GM12878 (cell line): ENCODE measurements at regions not wholly inside any gene's neighbourhood (a gene's known extent, or its start where the extent isn't known, plus 50 kb on each side); places are given as distances from the start of the nearest gene placed in this dataset.

Source experiments
- ATAC-seq: fragments of 200-7000 bp; cut with Tn5 transposase; 3 replicates; pipeline ENCODE4 v1.9.1; 2020; ENCODE audit warnings: mild to moderate bottlenecking, moderate library complexity
- BruUV-seq: library from RNA; stranded (reverse); fragments of 400-500 nt; replicated peaks from 2 replicates; lab custom pipeline; 2021; lab: Mats Ljungman, UMichigan
- CTCF ChIA-PET: fragments of 300-600 bp; sonication (Branson Sonifier 250); formaldehyde crosslinking; extraction: SDS; loops from one replicate; lab custom pipeline; 2021; ENCODE audit warnings: inconsistent platforms; lab: Yijun Ruan, JAX
- POLR2A ChIA-PET: fragments of 350-600 bp; formaldehyde crosslinking; extraction: SDS; loops from one replicate; lab custom pipeline; 2021; ENCODE audit warnings: inconsistent platforms; lab: Charles Lee
- RAD21 ChIA-PET: fragments of 300-600 bp; sonication (Branson Sonifier 250); formaldehyde crosslinking; loops from one replicate; lab custom pipeline; 2023; ENCODE audit warnings: antibody characterized with exemption; ENCODE audit not compliant: unreplicated experiment; lab: Charles Lee
- SMC1A ChIA-PET: fragments of 300-600 bp; sonication (Branson Sonifier 250); formaldehyde crosslinking; loops from one replicate; lab custom pipeline; 2023; ENCODE audit not compliant: unreplicated experiment, uncharacterized antibody; lab: Charles Lee
- DNase-seq: peaks from one replicate; pipeline ENCODE4 v3.0.0-alpha.2; 2011; ENCODE audit warnings: low read depth, low spot score
- FAIRE-seq: peaks from 3 replicates; lab custom pipeline; 2011; peaks lifted over from hg19 to GRCh38; lab: Jason Lieb, UNC
- H2AFZ ChIP-seq: 2 replicates; pipeline ENCODE4 v1.6.0; 2011; ENCODE audit warnings: low read depth, low read length, control low read depth; ENCODE audit not compliant: control insufficient read depth
- H3K27ac ChIP-seq: 2 replicates; pipeline ENCODE4 v1.5.1; 2011; ENCODE audit warnings: control low read depth; ENCODE audit not compliant: control insufficient read depth, insufficient read depth
- H3K27me3 ChIP-seq, 2 experiments: replicated peaks in 1 of 2; 2 replicates each; pipeline versions ENCODE4 v1.6.0 to v1.6.1; 2011; ENCODE audit warnings: low read length in 1 of 2; ENCODE audit not compliant: control insufficient read depth in 2 of 2, insufficient read depth in 2 of 2
- H3K36me3 ChIP-seq, 2 experiments: 2 replicates each; pipeline ENCODE4 v1.5.1; 2011; ENCODE audit warnings: low read length in 1 of 2; ENCODE audit not compliant: control insufficient read depth in 2 of 2, insufficient read depth in 2 of 2
- H3K4me1 ChIP-seq: 2 replicates; pipeline ENCODE4 v1.6.1; 2011; ENCODE audit warnings: mild to moderate bottlenecking, low read length, moderate library complexity, mixed read lengths; ENCODE audit not compliant: control insufficient read depth, insufficient read depth
- H3K4me2 ChIP-seq: 2 replicates; pipeline ENCODE4 v1.6.0; 2011; ENCODE audit warnings: control low read depth; ENCODE audit not compliant: control insufficient read depth, insufficient read depth
- H3K4me3 ChIP-seq: fragments of 200-600 bp; sonication (generic); 2 replicates; pipeline ENCODE4 v1.5.1; 2016
- H3K79me2 ChIP-seq: 2 replicates; pipeline ENCODE4 v1.6.0; 2011; ENCODE audit warnings: low read length; ENCODE audit not compliant: control insufficient read depth, insufficient read depth
- H3K9ac ChIP-seq: 2 replicates; pipeline ENCODE4 v1.8.0; 2011; ENCODE audit warnings: low read length, control low read depth, mixed read lengths; ENCODE audit not compliant: control insufficient read depth, insufficient read depth
- H3K9me3 ChIP-seq: replicated peaks from 3 replicates; pipeline ENCODE4 v1.5.1; 2011; ENCODE audit warnings: mild to moderate bottlenecking, low read length; ENCODE audit not compliant: control insufficient read depth, insufficient read depth
- H4K20me1 ChIP-seq: 2 replicates; pipeline ENCODE4 v1.6.0; 2011; ENCODE audit not compliant: control insufficient read depth, insufficient read depth
- BACH1 ChIP-seq: fragments of 450-650 bp; IDR thresholded peaks from 2 replicates; pipeline ENCODE4 v1.6.1; 2017; ENCODE audit warnings: mild to moderate bottlenecking, borderline replicate concordance
- CBFB ChIP-seq: IDR thresholded peaks from 2 replicates; pipeline ENCODE4 v1.6.1; 2016; ENCODE audit warnings: antibody characterized with exemption, low read depth
- CHD2 ChIP-seq: IDR thresholded peaks from 2 replicates; pipeline ENCODE4 v1.6.1; 2011; ENCODE audit warnings: low read depth, low read length, improper control_type of control experiment, borderline replicate concordance
- PML ChIP-seq: IDR thresholded peaks from 2 replicates; pipeline ENCODE4 v1.6.1; 2012; ENCODE audit warnings: low read length, inconsistent platforms
- RB1 ChIP-seq: fragments of 450-650 bp; formaldehyde crosslinking; IDR thresholded peaks from 2 replicates; pipeline ENCODE4 v1.6.1; 2017; ENCODE audit warnings: mild to moderate bottlenecking, borderline replicate concordance
- RCOR1 ChIP-seq: conservative IDR thresholded peaks from 2 replicates; pipeline ENCODE4 v1.6.1; 2012; ENCODE audit warnings: low read depth, low read length, improper control_type of control experiment
- TARDBP ChIP-seq: IDR thresholded peaks from 2 replicates; pipeline ENCODE4 v1.6.1; 2016; ENCODE audit warnings: borderline replicate concordance
- TBL1XR1 ChIP-seq: IDR thresholded peaks from 2 replicates; pipeline ENCODE4 v1.6.1; 2012; ENCODE audit warnings: low read depth, low read length, improper control_type of control experiment
- USF1 ChIP-seq: IDR thresholded peaks from 2 replicates; pipeline ENCODE4 v1.6.1; 2011; ENCODE audit warnings: borderline replicate concordance, low read depth, mild to moderate bottlenecking, moderate library complexity, mixed read lengths, low read length; ENCODE audit not compliant: insufficient read depth; ENCODE audit errors: extremely low read length
- YY1 ChIP-seq: IDR thresholded peaks from 2 replicates; pipeline ENCODE4 v1.6.1; 2011; ENCODE audit warnings: low read depth, mild to moderate bottlenecking, low read length
- ZBED1 ChIP-seq: IDR thresholded peaks from 2 replicates; pipeline ENCODE4 v1.6.1; 2016; ENCODE audit warnings: borderline replicate concordance
- ZZZ3 ChIP-seq: IDR thresholded peaks from 2 replicates; pipeline ENCODE4 v1.6.1; 2011; ENCODE audit warnings: low read depth; ENCODE audit not compliant: control insufficient read depth, insufficient read length
- WGBS: methylation state at CpG from one replicate; pipeline ENCODE4 v1.1.6; 2016; ENCODE audit warnings: low lambda C conversion rate; ENCODE audit not compliant: insufficient replicate concordance, insufficient coverage; ENCODE audit errors: missing lambda C conversion rate; 5-methylcytosine and 5-hydroxymethylcytosine counted together
- in situ Hi-C: fragments of 300-500 bp; cut with MboI; formaldehyde crosslinking; loops from 9 replicates; pipeline ENCODE4 v1.14.3; 2018; ENCODE audit warnings: mixed read lengths
- intact Hi-C: fragments of 100-400 bp; cut with micrococcal nuclease; formaldehyde crosslinking; loops from one replicate; pipeline ENCODE4 v1.14.2; 2022; ENCODE audit not compliant: unreplicated experiment
- TF ChIP-seq, protein P1 (sequence below): IDR thresholded peaks from 2 replicates; pipeline ENCODE4 v1.6.1; 2011; ENCODE audit warnings: low read depth, mild to moderate bottlenecking, low read length, moderate library complexity, borderline replicate concordance; ENCODE audit errors: extremely low read depth
- TF ChIP-seq, protein P2 (sequence below): IDR thresholded peaks from 2 replicates; pipeline ENCODE4 v1.6.1; 2011; ENCODE audit warnings: low read depth, low read length, improper control_type of control experiment, borderline replicate concordance

- TF ChIP-seq TBL1XR1 = no peak
- TF ChIP-seq BACH1 = no peak
- TF ChIP-seq RCOR1 = no peak
- TF ChIP-seq TARDBP = no peak
- no peak for TF ChIP-seq CBFB
- TF ChIP-seq ZZZ3 = no peak
- no peak for TF ChIP-seq YY1
- no peak for TF ChIP-seq ZBED1
- TF ChIP-seq, protein P1, sequence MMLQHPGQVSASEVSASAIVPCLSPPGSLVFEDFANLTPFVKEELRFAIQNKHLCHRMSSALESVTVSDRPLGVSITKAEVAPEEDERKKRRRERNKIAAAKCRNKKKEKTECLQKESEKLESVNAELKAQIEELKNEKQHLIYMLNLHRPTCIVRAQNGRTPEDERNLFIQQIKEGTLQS = no peak
Observed at GRCh38 chr2:128773641-128774319, 455.1 kb upstream of the HS6ST1 start (continued).

DNA sequence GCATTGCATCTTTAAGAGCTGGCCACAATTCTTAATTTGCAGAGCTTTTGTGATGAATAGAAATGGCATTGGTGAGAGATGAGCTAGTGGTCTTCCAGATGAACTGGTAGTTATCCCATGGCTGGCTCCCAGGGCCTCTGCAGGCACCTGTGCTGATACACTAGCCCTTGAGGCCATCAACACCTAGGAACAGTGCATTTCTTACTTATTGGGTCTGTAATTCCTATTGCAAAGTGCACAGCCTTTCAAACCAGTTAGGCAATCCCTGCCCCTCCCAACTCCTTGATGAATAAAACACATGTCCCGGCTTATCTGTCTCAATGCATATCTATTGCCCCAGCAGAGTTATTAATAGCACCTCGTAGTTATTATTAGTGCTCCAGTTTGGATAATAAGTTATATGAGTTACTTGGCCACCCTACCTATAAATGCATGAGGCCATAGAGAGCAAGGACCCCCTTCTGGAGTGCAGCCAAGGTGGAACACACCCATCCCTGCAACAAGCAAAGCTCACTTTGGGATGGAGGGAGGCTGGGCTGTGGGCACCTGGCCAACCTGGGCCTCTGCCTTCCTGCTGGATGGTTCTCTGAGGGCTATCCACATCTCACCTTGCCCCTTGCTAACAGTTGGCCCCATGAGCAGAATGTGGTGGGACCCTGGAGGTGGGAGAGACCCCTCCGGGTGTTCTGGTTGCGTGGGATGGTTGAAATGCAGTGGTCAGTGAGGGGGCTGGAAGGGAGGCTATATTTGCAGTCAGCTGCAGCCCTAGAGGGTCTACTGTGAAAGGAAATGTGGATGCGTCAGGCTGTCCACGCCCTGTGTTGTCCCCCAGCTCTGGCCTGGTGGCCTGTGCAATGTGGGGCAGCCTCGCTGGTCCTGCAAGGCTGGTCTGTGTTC lies 455.9 kb upstream of the HS6ST1 start:
- H3K9ac ChIP-seq = no peak overlapping the region
- in situ Hi-C loops = no loop called here

More for the DNA sequence above, 455.9 kb upstream of the HS6ST1 start:
- intact Hi-C loops = no loop called here
- no TSS peak for BruUV-seq
- SMC1A ChIA-PET = no interaction called here
- FAIRE-seq (no peak), ATAC-seq (no peak), DNase-seq (no peak)
- POLR2A ChIA-PET = no interaction called here
- Histone ChIP-seq H3K79me2 (no peaks in the 10 kb centered on the region), H3K9me3 (no peaks in the 10 kb centered on the region), H3K4me2 (no peak overlapping the region), H3K27ac (no peak overlapping the region), H3K36me3 (no peaks in the 10 kb centered on the region), H4K20me1 (no peaks in the 10 kb centered on the region), H3K27me3 (no peaks in the 10 kb centered on the region), H3K4me1 (no peaks in the 10 kb centered on the region), H3K4me3 (no peak overlapping the region), H2AFZ (no peak overlapping the region)
- TF ChIP-seq RB1 (no peak), PML (no peak), CHD2 (no peak), USF1 (no peak)
- TF ChIP-seq, protein P2, sequence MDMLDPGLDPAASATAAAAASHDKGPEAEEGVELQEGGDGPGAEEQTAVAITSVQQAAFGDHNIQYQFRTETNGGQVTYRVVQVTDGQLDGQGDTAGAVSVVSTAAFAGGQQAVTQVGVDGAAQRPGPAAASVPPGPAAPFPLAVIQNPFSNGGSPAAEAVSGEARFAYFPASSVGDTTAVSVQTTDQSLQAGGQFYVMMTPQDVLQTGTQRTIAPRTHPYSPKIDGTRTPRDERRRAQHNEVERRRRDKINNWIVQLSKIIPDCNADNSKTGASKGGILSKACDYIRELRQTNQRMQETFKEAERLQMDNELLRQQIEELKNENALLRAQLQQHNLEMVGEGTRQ = no peak
- CTCF ChIA-PET = no interaction called here
- RAD21 ChIA-PET = no interaction called here
- 5% methylated on average over 7 of the region's 7 CpGs for WGBS
